Osteoblast (primary cell): ENCODE measurements at regions not wholly inside any gene's neighbourhood (a gene's known extent, or its start where the extent isn't known, plus 50 kb on each side); places are given as distances from the start of the nearest gene placed in this dataset.

ENCODE experiments used
- DNase-seq: peaks from one replicate; pipeline ENCODE4 v3.0.0; 2011; ENCODE audit warnings: low spot score, mixed read lengths; ENCODE audit not compliant: insufficient read length; ENCODE audit errors: missing footprints
- H2AFZ ChIP-seq: 2 replicates; pipeline ENCODE4 v1.6.0; 2011; ENCODE audit warnings: mild to moderate bottlenecking, low read length
- H3K27ac ChIP-seq: 2 replicates; pipeline ENCODE4 v1.5.1; 2011; ENCODE audit warnings: mild to moderate bottlenecking, low read depth, low read length, moderate library complexity
- H3K27me3 ChIP-seq: 2 replicates; pipeline ENCODE4 v1.6.0; 2012; ENCODE audit warnings: mild to moderate bottlenecking, control low read depth, inconsistent platforms, low read length, moderate library complexity; ENCODE audit not compliant: insufficient read depth
- H3K36me3 ChIP-seq: 2 replicates; pipeline ENCODE4 v1.5.1; 2011; ENCODE audit warnings: mild to moderate bottlenecking, low read length, control low read depth, moderate library complexity; ENCODE audit not compliant: insufficient read depth
- H3K4me1 ChIP-seq: 2 replicates; pipeline ENCODE4 v1.5.1; 2011; ENCODE audit warnings: mild to moderate bottlenecking, low read length, control low read depth, moderate library complexity; ENCODE audit not compliant: insufficient read depth
- H3K4me2 ChIP-seq: 2 replicates; pipeline ENCODE4 v1.6.0; 2011; ENCODE audit warnings: mild to moderate bottlenecking, low read length; ENCODE audit not compliant: insufficient read depth
- H3K4me3 ChIP-seq: fragments of 200-600 bp; sonication (generic); 3 replicates; pipeline ENCODE4 v1.5.1; 2012; ENCODE audit warnings: mild to moderate bottlenecking, low read length, inconsistent platforms; ENCODE audit not compliant: insufficient read depth
- H3K79me2 ChIP-seq: 2 replicates; pipeline ENCODE4 v1.6.0; 2012; ENCODE audit warnings: mild to moderate bottlenecking, low read length, control low read depth, inconsistent platforms; ENCODE audit not compliant: insufficient read depth
- H3K9me3 ChIP-seq: 2 replicates; pipeline ENCODE4 v1.5.1; 2011; ENCODE audit warnings: low read depth, low read length, control low read depth
- H4K20me1 ChIP-seq: 2 replicates; pipeline ENCODE4 v1.6.0; 2012; ENCODE audit warnings: mild to moderate bottlenecking, low read length, control low read depth; ENCODE audit not compliant: insufficient read depth
- TF ChIP-seq, protein P1 (sequence below): IDR thresholded peaks from 2 replicates; pipeline ENCODE4 v1.5.1; 2011; ENCODE audit warnings: mild to moderate bottlenecking, low read depth, low read length, moderate library complexity; ENCODE audit errors: extremely low read depth

- H3K4me2 ChIP-seq = no peak overlapping the region
- no peak overlapping the region for H3K4me3 ChIP-seq
- H3K27ac ChIP-seq = no peak overlapping the region
- H3K79me2 ChIP-seq = no peaks in the 10 kb centered on the region
- H3K9me3 ChIP-seq = no peaks in the 10 kb centered on the region
- no peak for DNase-seq
- H3K27me3 ChIP-seq = peaks cover 18% of the 10 kb centered on the region
- H4K20me1 ChIP-seq = no peaks in the 10 kb centered on the region
- TF ChIP-seq, protein P1, sequence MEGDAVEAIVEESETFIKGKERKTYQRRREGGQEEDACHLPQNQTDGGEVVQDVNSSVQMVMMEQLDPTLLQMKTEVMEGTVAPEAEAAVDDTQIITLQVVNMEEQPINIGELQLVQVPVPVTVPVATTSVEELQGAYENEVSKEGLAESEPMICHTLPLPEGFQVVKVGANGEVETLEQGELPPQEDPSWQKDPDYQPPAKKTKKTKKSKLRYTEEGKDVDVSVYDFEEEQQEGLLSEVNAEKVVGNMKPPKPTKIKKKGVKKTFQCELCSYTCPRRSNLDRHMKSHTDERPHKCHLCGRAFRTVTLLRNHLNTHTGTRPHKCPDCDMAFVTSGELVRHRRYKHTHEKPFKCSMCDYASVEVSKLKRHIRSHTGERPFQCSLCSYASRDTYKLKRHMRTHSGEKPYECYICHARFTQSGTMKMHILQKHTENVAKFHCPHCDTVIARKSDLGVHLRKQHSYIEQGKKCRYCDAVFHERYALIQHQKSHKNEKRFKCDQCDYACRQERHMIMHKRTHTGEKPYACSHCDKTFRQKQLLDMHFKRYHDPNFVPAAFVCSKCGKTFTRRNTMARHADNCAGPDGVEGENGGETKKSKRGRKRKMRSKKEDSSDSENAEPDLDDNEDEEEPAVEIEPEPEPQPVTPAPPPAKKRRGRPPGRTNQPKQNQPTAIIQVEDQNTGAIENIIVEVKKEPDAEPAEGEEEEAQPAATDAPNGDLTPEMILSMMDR = no peak
- no peaks in the 10 kb centered on the region for H3K36me3 ChIP-seq
- H3K4me1 ChIP-seq = no peaks in the 10 kb centered on the region
- H2AFZ ChIP-seq = no peak overlapping the region
Measured at GRCh38 chr2:173791502-173791901, 173.7 kb downstream of the SP3 start.

- Histone ChIP-seq H3K4me2 (no peak overlapping the region), H3K36me3 (no peaks in the 10 kb centered on the region), H3K27ac (no peak overlapping the region), H3K9me3 (no peaks in the 10 kb centered on the region), H3K4me1 (no peaks in the 10 kb centered on the region), H3K27me3 (peaks cover 17% of the 10 kb centered on the region), H3K79me2 (no peaks in the 10 kb centered on the region), H4K20me1 (no peaks in the 10 kb centered on the region), H2AFZ (no peak overlapping the region), H3K4me3 (no peak overlapping the region)
- no peak for DNase-seq
- TF ChIP-seq, protein P1 = no peak
Measured at GRCh38 chr2:173792166-173792565, 173.0 kb downstream of the SP3 start.

- Histone ChIP-seq H2AFZ (no peak overlapping the region), H3K36me3 (no peaks in the 10 kb centered on the region), H3K4me2 (no peak overlapping the region), H3K27ac (no peak overlapping the region), H3K27me3 (peaks cover 17% of the 10 kb centered on the region), H4K20me1 (no peaks in the 10 kb centered on the region), H3K4me3 (no peak overlapping the region), H3K9me3 (no peaks in the 10 kb centered on the region), H3K79me2 (no peaks in the 10 kb centered on the region), H3K4me1 (no peaks in the 10 kb centered on the region)
- TF ChIP-seq, protein P1 = no peak
- DNase-seq = no peak
Measured at GRCh38 chr2:173792741-173793140, 172.4 kb downstream of the SP3 start.

DNA sequence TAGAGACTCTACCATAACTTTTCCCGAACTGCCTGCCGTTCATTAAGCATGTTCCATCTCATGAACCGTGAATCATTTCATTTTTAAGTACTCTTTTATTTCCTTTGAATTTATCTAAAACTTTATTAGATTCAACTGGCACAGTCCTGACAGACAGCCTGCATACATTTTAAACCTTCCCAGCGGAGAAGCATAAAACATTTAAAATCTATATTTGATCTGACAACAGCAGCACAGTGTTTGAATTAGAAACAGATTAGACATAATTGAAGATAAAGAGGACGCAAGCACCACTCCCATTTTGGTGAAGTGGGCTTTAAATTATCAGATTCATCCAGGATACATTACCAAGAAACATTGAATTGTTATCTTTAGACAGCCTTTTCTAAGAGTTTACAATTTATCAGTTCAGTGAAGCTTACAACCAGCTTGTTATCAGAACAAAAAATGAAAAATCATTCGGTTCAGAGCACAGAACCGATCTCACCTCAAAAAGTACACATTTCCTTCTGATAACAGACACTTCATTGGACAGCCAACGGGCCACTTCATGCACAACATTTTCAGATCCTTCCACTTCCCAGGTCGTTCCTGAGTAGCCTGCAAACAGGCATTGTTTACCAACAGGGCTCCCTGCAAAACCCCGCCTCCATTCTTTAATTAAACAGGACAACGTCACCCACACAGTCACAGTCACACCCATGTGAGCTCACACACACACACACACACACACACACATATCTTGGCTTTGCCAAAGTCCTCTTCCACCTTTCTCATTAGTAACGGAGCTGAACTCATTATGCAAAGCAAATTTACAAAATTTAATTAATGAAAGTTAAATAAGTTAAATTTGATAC is 171.2 kb downstream of the SP3 start:
- Histone ChIP-seq H3K79me2 (no peaks in the 10 kb centered on the region), H2AFZ (no peak overlapping the region), H3K27me3 (peaks cover 24% of the 10 kb centered on the region), H4K20me1 (no peaks in the 10 kb centered on the region), H3K4me3 (no peak overlapping the region), H3K36me3 (no peaks in the 10 kb centered on the region), H3K4me1 (no peaks in the 10 kb centered on the region), H3K9me3 (no peaks in the 10 kb centered on the region), H3K4me2 (no peak overlapping the region), H3K27ac (no peak overlapping the region)
- no peak for DNase-seq
- TF ChIP-seq, protein P1 = no peak
